Body of pancreas (tissue), 4 donors: ENCODE measurements at regions not wholly inside any gene's neighbourhood (a gene's known extent, or its start where the extent isn't known, plus 50 kb on each side); places are given as distances from the start of the nearest gene placed in this dataset.

Source experiments
- ATAC-seq: fragments of 150-250 bp; one replicate; pipeline ENCODE4 v1.9.1; 2016
- DNase-seq, 4 donors: peaks; one replicate each; pipeline ENCODE4 v3.0.0-alpha.2; 2019
- H3K27ac ChIP-seq, 4 donors: fragments of 200-600 bp; sonication (generic); 1 replicate in 3 of 4; 2 replicates in 1 of 4; pipeline versions ENCODE4 v1.5.1 to v1.6.1; 2016 to 2019; ENCODE audit warnings: mild to moderate bottlenecking in 1 of 4, mixed read lengths in 1 of 4, moderate library complexity in 1 of 4
- H3K27me3 ChIP-seq, 2 donors: fragments of 200-600 bp; sonication (generic); one replicate each; pipeline ENCODE4 v1.6.0; 2016; ENCODE audit warnings: mild to moderate bottlenecking in 1 of 2
- H3K36me3 ChIP-seq, 2 donors: fragments of 200-600 bp; sonication (generic); replicated peaks in 1 of 2; 2 replicates each; pipeline ENCODE4 v1.5.1; 2016; ENCODE audit warnings: low read depth in 2 of 2; ENCODE audit not compliant: insufficient read depth in 1 of 2
- H3K4me1 ChIP-seq: fragments of 200-600 bp; sonication (generic); one replicate; pipeline ENCODE4 v1.6.0; 2016
- H3K4me3 ChIP-seq, 2 donors: fragments of 200-600 bp; sonication (generic); 1 replicate in 1 of 2; 2 replicates in 1 of 2; pipeline ENCODE4 v1.5.1; 2016 to 2019
- H3K9me3 ChIP-seq, 3 donors: fragments of 200-600 bp; sonication (generic); 1 replicate in 2 of 3; 2 replicates in 1 of 3; pipeline ENCODE4 v1.5.1; 2016
- POLR2A ChIP-seq, 3 donors: fragments of 450-650 bp; IDR thresholded peaks; one replicate each; pipeline ENCODE4 v1.6.1; 2016; ENCODE audit warnings: antibody characterized with exemption in 3 of 3, mild to moderate bottlenecking in 2 of 3
- WGBS, 2 donors: methylation state at CpG; one replicate each; pipeline ENCODE4 v1.1.5; 2017; 5-methylcytosine and 5-hydroxymethylcytosine counted together
- intact Hi-C: fragments of 100-400 bp; cut with DNase I; formaldehyde crosslinking; loops from one replicate; pipeline ENCODE4 v1.15.1; 2023
- TF ChIP-seq, protein P1 (sequence below), 7 experiments: fragments of 450-650 bp in 4 of 7; fragments of 200-600 bp in 3 of 7; sonication (generic) in 3 of 7; IDR thresholded peaks; one replicate each; pipeline ENCODE4 v1.5.1; 2016 to 2019; ENCODE audit warnings: antibody characterized with exemption in 7 of 7

DNA sequence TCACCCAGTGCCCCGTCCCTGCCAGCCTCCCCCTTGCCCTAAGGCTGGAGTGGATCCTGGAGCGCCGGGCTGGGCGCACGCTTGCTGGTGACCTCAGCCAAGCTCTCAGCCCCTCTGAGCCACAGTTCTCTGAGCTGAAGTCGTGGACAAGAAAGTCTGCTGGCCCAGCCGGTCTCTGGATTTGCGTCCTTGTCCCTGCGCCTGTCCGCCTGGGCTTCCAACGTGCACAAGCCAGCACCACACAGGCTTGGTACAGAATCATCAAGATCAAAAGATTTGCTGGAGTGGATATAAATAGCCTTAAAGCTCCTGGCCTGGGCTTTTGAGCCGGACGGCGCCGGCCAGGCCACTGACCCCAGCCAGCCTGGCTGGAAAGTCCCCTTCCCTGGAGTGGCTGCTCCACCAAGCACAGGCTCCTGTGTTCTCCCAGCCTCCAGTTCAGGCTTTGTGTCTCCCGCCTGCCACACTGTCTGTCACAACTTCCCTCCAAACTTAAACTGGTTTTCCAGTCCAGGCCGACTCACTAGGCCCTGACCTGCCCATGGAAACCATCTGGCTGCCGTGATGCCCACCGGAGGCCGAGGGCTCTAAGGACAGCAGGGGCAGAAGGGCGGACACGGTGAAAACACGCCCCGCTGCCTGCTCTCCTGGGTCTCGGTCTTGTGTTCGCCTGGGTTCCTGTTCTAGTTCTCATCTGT is 156.2 kb downstream of the NUP210 start:
- no peaks in the 10 kb centered on the region for H3K9me3 ChIP-seq
- DNase-seq (no peak), ATAC-seq (peak; percentile 26)
- WGBS, 2 donors = 87 to 97% methylated on average over 16 to 26 of the region's 26 CpGs
- TF ChIP-seq, protein P1, sequence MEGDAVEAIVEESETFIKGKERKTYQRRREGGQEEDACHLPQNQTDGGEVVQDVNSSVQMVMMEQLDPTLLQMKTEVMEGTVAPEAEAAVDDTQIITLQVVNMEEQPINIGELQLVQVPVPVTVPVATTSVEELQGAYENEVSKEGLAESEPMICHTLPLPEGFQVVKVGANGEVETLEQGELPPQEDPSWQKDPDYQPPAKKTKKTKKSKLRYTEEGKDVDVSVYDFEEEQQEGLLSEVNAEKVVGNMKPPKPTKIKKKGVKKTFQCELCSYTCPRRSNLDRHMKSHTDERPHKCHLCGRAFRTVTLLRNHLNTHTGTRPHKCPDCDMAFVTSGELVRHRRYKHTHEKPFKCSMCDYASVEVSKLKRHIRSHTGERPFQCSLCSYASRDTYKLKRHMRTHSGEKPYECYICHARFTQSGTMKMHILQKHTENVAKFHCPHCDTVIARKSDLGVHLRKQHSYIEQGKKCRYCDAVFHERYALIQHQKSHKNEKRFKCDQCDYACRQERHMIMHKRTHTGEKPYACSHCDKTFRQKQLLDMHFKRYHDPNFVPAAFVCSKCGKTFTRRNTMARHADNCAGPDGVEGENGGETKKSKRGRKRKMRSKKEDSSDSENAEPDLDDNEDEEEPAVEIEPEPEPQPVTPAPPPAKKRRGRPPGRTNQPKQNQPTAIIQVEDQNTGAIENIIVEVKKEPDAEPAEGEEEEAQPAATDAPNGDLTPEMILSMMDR (IDR thresholded peaks at IDR 0.05) = no peak
- TF ChIP-seq POLR2A (IDR thresholded peaks at IDR 0.05) = no peak
- no peaks in the 10 kb centered on the region for H3K27me3 ChIP-seq
- no peak overlapping the region for H3K27ac ChIP-seq
- H3K36me3 ChIP-seq = no peaks in the 10 kb centered on the region
- intact Hi-C loops = no loop called here
- H3K4me3 ChIP-seq = no peak overlapping the region
- no peaks in the 10 kb centered on the region for H3K4me1 ChIP-seq

DNA sequence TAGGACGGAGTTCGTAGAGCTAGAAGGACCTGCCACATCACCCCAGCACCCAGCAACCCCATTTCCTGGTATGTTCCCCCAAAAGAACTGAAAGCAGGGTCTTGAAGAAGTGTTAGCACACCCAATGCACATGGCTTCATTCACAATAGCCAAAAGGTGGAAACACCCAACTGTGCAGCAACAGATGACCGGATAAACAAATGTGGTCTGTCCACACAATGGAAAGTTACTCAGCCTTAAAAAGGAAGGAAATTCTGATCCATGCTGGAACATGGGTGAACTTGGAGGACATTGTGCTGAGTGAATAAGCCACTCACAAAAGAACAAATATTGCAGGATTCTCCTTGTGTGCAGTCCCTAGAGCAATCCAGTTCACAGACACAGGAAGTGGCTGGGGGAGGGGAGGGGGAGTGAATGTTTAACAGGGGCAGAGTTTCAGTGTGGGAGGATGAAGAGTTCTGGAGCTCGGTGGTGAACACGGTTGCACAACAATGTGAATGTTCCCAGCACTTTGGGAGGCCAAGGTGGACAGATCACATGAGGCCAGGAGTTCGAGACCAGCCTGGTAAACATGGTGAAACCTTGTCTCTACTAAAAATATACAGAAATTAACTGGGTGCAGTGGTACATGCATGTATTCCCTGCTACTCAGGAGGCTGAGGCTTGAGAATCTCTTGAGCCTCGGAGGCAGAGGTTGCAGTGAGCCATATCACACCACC is 157.5 kb downstream of the NUP210 start:
- no peak for TF ChIP-seq POLR2A (IDR thresholded peaks at IDR 0.05)
- peak; percentile 18 for ATAC-seq
- WGBS, 2 donors = 73 to 79% methylated on average over 7 of the region's 7 CpGs

DNA sequence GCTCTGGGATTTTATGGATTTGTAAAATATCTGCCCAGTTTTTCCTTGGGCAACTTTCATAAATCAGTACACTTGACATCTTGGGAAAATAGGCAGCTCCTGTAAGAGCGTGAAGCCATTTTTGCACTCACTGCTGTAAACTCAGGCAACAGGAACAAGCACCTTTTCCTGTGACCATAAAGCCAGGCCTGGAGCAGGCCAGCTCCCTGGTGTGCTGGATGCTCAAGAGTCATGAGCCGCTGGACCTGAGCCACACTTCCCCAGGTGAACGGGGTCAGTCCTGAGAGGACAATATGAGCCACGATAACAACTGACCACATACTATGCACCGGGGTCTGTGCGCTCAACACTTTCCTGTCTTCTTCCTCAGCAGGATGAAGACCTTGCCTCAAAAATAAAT is 158.2 kb downstream of the NUP210 start:
- TF ChIP-seq, protein P1 (IDR thresholded peaks at IDR 0.05) = no peak
- no peak for TF ChIP-seq POLR2A (IDR thresholded peaks at IDR 0.05)
- intact Hi-C loops = no loop called here
- Histone ChIP-seq H3K36me3 (no peaks in the 10 kb centered on the region), H3K4me1 (no peaks in the 10 kb centered on the region), H3K9me3 (no peaks in the 10 kb centered on the region), H3K4me3 (no peak overlapping the region), H3K27ac (peak overlapping the region in 1 of 4 donors; percentile 8), H3K27me3 (no peaks in the 10 kb centered on the region)
- DNase-seq = no peak
- no peak for ATAC-seq
- WGBS, 2 donors = 74 to 86% methylated on average over 6 of the region's 6 CpGs

More for the DNA sequence above, 157.5 kb downstream of the NUP210 start:
- Histone ChIP-seq H3K4me3 (no peak overlapping the region), H3K9me3 (no peaks in the 10 kb centered on the region), H3K27me3 (no peaks in the 10 kb centered on the region), H3K4me1 (no peaks in the 10 kb centered on the region), H3K27ac (peak overlapping the region in 1 of 4 donors; percentile 8), H3K36me3 (no peaks in the 10 kb centered on the region)
- intact Hi-C loops = no loop called here
- peak in 1 of 4 donors; percentile 19 for DNase-seq

DNA sequence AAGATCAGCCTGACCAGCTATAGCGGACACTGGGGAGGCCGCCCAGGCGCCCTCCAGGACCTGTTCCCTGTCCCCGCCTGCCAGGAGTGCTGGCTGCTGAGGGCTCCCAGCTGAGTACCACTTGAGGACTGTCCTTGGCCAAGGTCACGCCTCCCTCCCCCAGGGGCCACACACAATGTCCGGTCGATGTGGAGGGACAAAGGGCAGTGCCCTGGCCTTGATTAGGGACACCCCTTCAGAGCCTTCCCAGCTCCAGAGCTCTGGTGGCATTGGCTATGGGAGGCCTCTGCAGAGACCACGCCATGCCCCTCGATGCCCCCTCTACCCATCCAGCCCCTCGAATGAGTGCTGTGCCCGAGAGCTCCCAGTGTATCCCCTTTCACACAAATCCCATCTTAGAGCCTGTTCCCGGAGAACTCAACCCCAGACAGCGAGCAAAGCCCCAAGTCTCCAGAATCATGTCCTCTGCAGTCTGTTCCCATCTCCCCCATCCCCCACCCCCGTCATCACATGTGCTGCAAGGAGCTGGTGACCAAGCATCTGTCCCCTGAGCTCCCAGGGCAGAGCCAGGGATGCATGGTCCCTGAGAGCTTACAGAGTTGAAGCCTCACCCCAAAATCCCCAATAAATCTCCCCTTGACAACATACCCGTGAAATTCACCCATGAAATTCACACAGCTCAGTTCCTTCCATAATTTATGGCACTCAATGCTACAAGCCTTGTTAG is 158.9 kb downstream of the NUP210 start:
- DNase-seq (no peak), ATAC-seq (no peak)
- WGBS, 2 donors = 84 to 85% methylated on average over 7 to 15 of the region's 15 CpGs
- intact Hi-C loops = no loop called here
- no peak overlapping the region for H3K27ac ChIP-seq
- H3K27me3 ChIP-seq = no peaks in the 10 kb centered on the region
- H3K4me3 ChIP-seq = no peak overlapping the region
- no peaks in the 10 kb centered on the region for H3K4me1 ChIP-seq
- no peaks in the 10 kb centered on the region for H3K9me3 ChIP-seq
- TF ChIP-seq POLR2A (IDR thresholded peaks at IDR 0.05) = no peak
- TF ChIP-seq, protein P1 (IDR thresholded peaks at IDR 0.05) = no peak
- H3K36me3 ChIP-seq = no peaks in the 10 kb centered on the region
